Gastrocnemius medialis (tissue), 4 donors: ENCODE measurements at regions not wholly inside any gene's neighbourhood (a gene's known extent, or its start where the extent isn't known, plus 50 kb on each side); places are given as distances from the start of the nearest gene placed in this dataset.

ENCODE experiments used
- ATAC-seq, 2 donors: fragments of 150-250 bp; one replicate each; pipeline ENCODE4 v1.9.1; 2016
- DNase-seq, 2 donors: peaks; one replicate each; pipeline ENCODE4 v3.0.0-alpha.2; 2019
- H3K27ac ChIP-seq, 4 donors: fragments of 200-600 bp; sonication (generic); 1 replicate in 1 of 4; 2 replicates in 3 of 4; pipeline ENCODE4 v1.5.1; 2016 to 2018; ENCODE audit warnings: mild to moderate bottlenecking in 2 of 4, moderate library complexity in 1 of 4
- H3K27me3 ChIP-seq, 3 donors: fragments of 200-600 bp; sonication (generic) in 2 of 3; 1 replicate in 1 of 3; 2 replicates in 2 of 3; pipeline versions ENCODE4 v1.5.1 to v1.6.0; 2016 to 2019; ENCODE audit warnings: mild to moderate bottlenecking in 1 of 3, moderate library complexity in 1 of 3
- H3K36me3 ChIP-seq, 2 donors: fragments of 200-600 bp; sonication (generic) in 1 of 2; one replicate each; pipeline ENCODE4 v1.5.1; 2017 to 2018
- H3K4me1 ChIP-seq, 2 donors: fragments of 200-600 bp; sonication (generic) in 1 of 2; one replicate each; pipeline ENCODE4 v1.5.1; 2016 to 2017; ENCODE audit warnings: mild to moderate bottlenecking in 2 of 2
- H3K4me3 ChIP-seq, 4 donors: fragments of 200-600 bp; sonication (generic) in 3 of 4; 1 replicate in 1 of 4; 2 replicates in 3 of 4; pipeline ENCODE4 v1.5.1; 2016 to 2019; ENCODE audit warnings: mild to moderate bottlenecking in 2 of 4
- H3K9me3 ChIP-seq, 3 donors: fragments of 200-600 bp; sonication (generic) in 2 of 3; 1 replicate in 1 of 3; 2 replicates in 2 of 3; pipeline ENCODE4 v1.5.1; 2016 to 2019
- POLR2A ChIP-seq, 2 donors: fragments of 450-650 bp; IDR thresholded peaks; one replicate each; pipeline ENCODE4 v1.6.1; 2017; ENCODE audit warnings: antibody characterized with exemption in 2 of 2, mild to moderate bottlenecking in 2 of 2, moderate library complexity in 2 of 2
- in situ Hi-C, 4 donors: fragments of 200-750 bp; cut with MboI; loops; one replicate each; pipeline versions ENCODE4 v1.15.0 to v1.8.0; 2017; ENCODE audit warnings: low sequenced_read_pairs in 4 of 4
- intact Hi-C: fragments of 100-400 bp; cut with DNase I; formaldehyde crosslinking; loops from one replicate; pipeline ENCODE4 v1.15.1; 2023; ENCODE audit warnings: low total_unique reads
- TF ChIP-seq, protein P1 (sequence below), 5 experiments: fragments of 450-650 bp in 3 of 5; fragments of 200-600 bp in 2 of 5; sonication (generic) in 2 of 5; IDR thresholded peaks in 4 of 5; conservative IDR thresholded peaks in 1 of 5; 1 replicate in 4 of 5; 2 replicates in 1 of 5; pipeline ENCODE4 v1.5.1; 2016 to 2019; ENCODE audit warnings: antibody characterized with exemption in 5 of 5, mild to moderate bottlenecking in 3 of 5, moderate library complexity in 3 of 5

DNA sequence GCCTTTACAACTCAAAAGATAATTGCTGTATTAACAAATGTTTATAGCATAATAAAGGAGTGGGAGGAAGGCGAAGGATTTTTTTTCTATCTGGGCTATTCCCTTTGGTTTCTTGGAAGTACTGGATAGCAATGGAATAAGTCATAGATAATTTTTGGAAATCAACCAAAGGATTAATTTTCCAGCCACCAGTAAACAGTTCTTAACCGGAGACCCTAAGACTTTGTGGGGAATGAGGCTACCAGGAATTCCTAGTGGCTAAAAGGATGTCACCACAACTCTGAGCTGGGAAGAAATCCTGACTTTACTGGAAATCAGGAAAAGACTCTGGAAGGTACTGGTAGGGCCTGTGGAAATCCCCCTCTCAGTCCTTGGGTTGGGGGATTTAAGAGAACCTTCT lies 138.4 kb upstream of the RARB start:
- Histone ChIP-seq H3K4me3 (no peak overlapping the region), H3K36me3 (no peaks in the 10 kb centered on the region), H3K27me3 (no peaks in the 10 kb centered on the region), H3K4me1 (no peaks in the 10 kb centered on the region), H3K9me3 (no peaks in the 10 kb centered on the region), H3K27ac (no peak overlapping the region)
- no peak for DNase-seq
- ATAC-seq, result no peak
- intact Hi-C loops, result no loop called here
- TF ChIP-seq, protein P1, sequence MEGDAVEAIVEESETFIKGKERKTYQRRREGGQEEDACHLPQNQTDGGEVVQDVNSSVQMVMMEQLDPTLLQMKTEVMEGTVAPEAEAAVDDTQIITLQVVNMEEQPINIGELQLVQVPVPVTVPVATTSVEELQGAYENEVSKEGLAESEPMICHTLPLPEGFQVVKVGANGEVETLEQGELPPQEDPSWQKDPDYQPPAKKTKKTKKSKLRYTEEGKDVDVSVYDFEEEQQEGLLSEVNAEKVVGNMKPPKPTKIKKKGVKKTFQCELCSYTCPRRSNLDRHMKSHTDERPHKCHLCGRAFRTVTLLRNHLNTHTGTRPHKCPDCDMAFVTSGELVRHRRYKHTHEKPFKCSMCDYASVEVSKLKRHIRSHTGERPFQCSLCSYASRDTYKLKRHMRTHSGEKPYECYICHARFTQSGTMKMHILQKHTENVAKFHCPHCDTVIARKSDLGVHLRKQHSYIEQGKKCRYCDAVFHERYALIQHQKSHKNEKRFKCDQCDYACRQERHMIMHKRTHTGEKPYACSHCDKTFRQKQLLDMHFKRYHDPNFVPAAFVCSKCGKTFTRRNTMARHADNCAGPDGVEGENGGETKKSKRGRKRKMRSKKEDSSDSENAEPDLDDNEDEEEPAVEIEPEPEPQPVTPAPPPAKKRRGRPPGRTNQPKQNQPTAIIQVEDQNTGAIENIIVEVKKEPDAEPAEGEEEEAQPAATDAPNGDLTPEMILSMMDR (IDR thresholded peaks at IDR 0.05 in 4 of 5, conservative IDR thresholded peaks at IDR 0.05 in 1 of 5), result no peak
- no peak for TF ChIP-seq POLR2A (IDR thresholded peaks at IDR 0.05)
- in situ Hi-C loops, result no loop called here

DNA sequence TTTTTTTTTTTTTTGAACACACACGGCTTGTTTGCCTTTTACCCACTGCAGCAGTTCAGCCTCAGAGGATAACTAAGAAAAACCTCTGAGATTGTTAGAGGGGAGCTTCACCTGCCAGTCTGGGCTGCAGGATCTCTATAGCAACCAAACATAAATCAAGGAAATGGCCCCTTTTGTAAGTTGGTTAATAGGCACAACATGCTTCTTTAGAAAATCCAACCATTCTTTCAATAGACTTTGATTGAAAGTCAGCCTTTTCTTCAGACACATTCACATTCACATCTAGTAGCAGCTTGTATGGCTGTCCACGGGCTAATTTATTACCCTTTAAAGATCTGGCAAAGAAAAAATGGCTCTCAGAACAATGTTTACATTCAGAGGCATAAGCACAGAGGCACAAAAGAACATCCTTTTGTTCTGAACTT lies 136.6 kb upstream of the RARB start:
- Histone ChIP-seq H3K27ac (no peak overlapping the region), H3K4me3 (no peak overlapping the region), H3K27me3 (no peaks in the 10 kb centered on the region), H3K36me3 (no peaks in the 10 kb centered on the region), H3K4me1 (no peaks in the 10 kb centered on the region), H3K9me3 (no peaks in the 10 kb centered on the region)
- TF ChIP-seq POLR2A (IDR thresholded peaks at IDR 0.05), result no peak
- TF ChIP-seq, protein P1 (IDR thresholded peaks at IDR 0.05 in 4 of 5, conservative IDR thresholded peaks at IDR 0.05 in 1 of 5), result no peak
- ATAC-seq (no peak), DNase-seq (no peak)
- in situ Hi-C loops (no loop called here), intact Hi-C loops (no loop called here)

DNA sequence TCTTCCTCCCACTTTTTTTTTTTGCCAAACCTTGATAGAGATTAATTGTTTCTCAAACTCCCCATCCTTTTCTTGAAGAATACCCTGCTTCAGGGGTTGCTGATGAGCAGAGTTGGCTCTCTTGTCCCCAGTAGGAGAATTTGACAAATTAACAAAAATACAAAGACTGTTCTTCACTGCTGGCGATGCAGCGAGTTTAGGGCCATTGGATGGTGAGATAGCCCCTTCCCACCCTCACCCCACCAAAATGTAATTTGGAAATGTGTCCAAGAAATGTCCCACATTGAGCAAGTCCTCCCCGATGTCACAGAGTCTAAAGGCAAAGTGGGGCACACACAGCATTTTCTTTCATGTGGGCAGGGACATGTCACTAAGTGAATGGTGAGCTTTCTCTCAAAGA lies 136.0 kb upstream of the RARB start:
- Histone ChIP-seq H3K36me3 (no peaks in the 10 kb centered on the region), H3K4me1 (no peaks in the 10 kb centered on the region), H3K9me3 (no peaks in the 10 kb centered on the region), H3K27ac (no peak overlapping the region), H3K4me3 (no peak overlapping the region), H3K27me3 (no peaks in the 10 kb centered on the region)
- ATAC-seq, result no peak
- DNase-seq, result no peak
- intact Hi-C loops (no loop called here), in situ Hi-C loops (no loop called here)
- TF ChIP-seq, protein P1 (IDR thresholded peaks at IDR 0.05 in 4 of 5, conservative IDR thresholded peaks at IDR 0.05 in 1 of 5), result no peak
- TF ChIP-seq POLR2A (IDR thresholded peaks at IDR 0.05), result no peak

DNA sequence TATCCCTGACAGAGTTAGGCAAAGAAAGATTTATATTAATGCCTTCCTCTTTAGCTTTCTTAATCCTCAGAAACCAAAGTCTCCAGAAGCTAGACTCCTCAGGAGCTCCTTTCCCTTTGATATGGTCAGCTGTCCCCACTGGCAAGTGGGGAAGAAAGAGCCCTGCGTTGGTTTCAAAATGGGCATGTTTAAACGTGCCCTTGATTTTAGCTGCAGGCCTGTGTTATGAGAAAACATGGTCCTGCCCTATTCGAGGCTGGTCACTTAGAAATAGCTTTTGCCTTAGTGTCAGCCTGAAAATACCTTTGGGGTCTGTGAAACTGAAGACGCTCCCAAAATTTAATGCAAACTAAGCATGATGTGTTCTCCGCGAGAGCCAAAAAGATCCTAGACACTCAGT lies 135.5 kb upstream of the RARB start:
- H3K9me3 ChIP-seq, result no peaks in the 10 kb centered on the region
- no peak for TF ChIP-seq POLR2A (IDR thresholded peaks at IDR 0.05)
- TF ChIP-seq, protein P1 (IDR thresholded peaks at IDR 0.05 in 4 of 5, conservative IDR thresholded peaks at IDR 0.05 in 1 of 5), result no peak
- intact Hi-C loops, result no loop called here
- no peak overlapping the region for H3K27ac ChIP-seq
- H3K4me1 ChIP-seq, result no peaks in the 10 kb centered on the region
- H3K27me3 ChIP-seq, result no peaks in the 10 kb centered on the region
- no peaks in the 10 kb centered on the region for H3K36me3 ChIP-seq
- in situ Hi-C loops, result no loop called here
- no peak for DNase-seq
- no peak overlapping the region for H3K4me3 ChIP-seq
- no peak for ATAC-seq

DNA sequence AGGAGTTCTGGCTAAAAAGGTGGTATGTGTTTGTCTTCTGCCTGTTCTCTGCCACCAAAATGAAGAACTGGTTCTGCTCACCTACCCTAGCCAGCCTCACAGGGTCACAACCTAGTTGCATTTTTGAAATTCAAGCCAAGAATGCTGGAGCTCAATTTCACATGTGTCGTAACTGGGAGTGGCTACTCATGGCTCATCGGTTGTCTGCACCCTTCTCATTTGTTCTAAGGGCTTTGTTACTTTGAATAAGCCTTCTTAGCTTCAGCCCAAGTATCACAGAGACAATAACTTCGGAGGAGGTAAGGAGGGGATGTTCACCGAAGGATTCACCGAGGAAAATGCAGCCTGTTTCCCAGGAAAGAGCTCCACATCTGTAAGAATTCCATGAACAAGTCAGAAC lies 134.3 kb upstream of the RARB start:
- DNase-seq (no peak), ATAC-seq (no peak)
- H3K36me3 ChIP-seq, result no peaks in the 10 kb centered on the region
- H3K9me3 ChIP-seq, result no peaks in the 10 kb centered on the region
- no peak for TF ChIP-seq POLR2A (IDR thresholded peaks at IDR 0.05)
- TF ChIP-seq, protein P1 (IDR thresholded peaks at IDR 0.05 in 4 of 5, conservative IDR thresholded peaks at IDR 0.05 in 1 of 5), result no peak
- no peaks in the 10 kb centered on the region for H3K4me1 ChIP-seq
- H3K27ac ChIP-seq, result no peak overlapping the region
- H3K27me3 ChIP-seq, result no peaks in the 10 kb centered on the region
- no peak overlapping the region for H3K4me3 ChIP-seq
- intact Hi-C loops (no loop called here), in situ Hi-C loops (no loop called here)
